Esophagus mucosa (tissue), 1 donor: ENCODE measurements at regions not wholly inside any gene's neighbourhood (a gene's known extent, or its start where the extent isn't known, plus 50 kb on each side); places are given as distances from the start of the nearest gene placed in this dataset.
A peak's percentile ranks its signal among the peaks of the same experiment; 100 is the strongest.

ENCODE experiments used
- ATAC-seq: fragments of 200-7000 bp; cut with Tn5 transposase; one replicate; pipeline ENCODE4 v1.9.1; 2020
- donor health status: DM: yes; HTN: yes; CAD: no.

DNA sequence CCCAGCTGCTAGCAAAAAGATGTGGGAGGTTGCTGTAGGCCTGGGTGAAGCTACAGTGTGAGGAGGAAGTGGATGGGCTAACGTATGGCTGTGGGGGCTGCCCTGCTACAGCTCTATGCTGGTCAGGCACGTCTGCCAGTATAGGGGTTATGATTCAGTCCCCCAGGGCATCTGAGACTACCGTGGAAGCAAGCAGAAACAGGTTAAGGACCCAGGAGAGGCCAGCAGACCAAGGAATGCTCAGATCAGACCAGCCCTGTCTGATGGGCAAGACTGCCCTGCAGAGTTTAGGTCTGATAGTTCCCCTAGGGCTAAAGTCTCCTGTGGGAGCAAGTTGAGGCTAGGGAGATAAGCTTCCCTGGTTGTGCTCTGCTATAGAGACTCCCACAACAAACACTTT lies 416.1 kb upstream of the CTNND2 start:
- ATAC-seq, result no peak

DNA sequence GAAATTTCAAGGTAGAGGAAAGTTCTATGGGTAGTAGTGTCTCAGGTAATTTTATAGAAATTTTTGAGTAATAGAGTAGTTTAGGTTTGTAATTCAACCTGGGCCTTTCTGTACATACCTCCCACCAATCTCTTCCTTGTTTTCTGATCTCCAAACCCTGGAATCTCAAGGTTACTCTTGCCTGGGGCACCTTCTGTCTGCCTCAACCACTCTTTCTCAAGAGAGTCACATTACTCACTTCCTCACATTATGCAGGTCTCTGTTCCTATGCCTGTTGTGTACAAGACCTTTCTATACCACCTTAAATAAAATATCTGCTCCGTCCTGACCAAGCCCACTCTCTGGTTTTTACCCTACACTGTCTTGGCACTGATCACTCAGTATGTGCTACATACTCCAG lies 412.6 kb upstream of the CTNND2 start:
- no peak for ATAC-seq

DNA sequence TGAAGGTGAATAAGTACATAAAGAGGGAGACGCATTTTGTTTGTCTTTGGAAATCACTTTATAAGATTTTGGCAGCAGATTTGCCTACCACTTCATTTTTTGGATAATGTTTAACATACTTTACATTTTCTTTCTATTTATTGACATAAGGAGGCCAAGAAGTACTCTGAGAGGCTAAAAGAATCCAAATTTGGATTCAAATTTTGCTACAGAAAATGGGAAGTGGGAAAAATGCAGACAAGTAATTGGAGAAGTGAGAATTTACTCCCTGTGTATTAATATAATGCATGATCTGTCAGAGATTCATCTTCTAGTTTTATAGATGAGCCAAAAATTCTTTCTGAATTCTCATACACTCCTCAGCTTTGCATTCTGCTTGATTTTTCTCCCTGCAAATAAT lies 411.2 kb upstream of the CTNND2 start:
- no peak for ATAC-seq

DNA sequence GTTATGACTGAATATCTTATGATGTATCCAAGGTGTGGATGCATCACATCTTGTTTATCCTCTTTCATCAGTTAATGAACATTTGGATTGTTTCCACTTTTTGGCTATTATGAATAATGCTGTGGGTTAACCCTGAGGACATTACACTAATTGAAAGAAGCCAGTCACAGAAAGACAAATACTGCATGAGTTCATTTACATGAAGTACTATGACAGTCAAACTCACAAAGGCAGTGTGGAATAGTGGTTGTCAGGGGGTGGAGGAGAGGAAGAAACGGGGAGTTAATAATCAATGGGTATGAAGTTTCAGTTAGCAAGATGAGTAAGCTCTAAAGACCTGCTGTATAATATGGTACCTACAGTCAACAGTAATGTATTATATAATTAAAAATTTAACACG lies 409.4 kb upstream of the CTNND2 start:
- ATAC-seq, result no peak

DNA sequence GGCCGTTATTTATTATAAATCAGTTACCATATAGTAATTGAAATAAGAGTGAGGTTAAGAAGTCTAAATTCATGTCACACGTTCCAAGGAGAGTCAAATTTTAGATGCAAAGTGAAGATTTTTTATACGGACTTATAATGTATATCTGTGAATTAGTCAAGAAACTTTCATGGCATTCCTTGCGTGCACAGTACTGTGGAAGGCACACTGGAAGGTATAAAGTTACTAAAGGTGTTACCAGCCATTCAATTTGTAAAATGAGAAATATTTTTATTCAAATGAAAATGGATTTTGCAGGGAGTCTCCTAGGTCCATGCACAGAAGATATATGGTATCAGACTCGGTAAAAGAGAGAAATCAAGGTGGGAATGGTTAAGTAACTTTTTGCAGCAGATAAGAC lies 408.1 kb upstream of the CTNND2 start:
- no peak for ATAC-seq

DNA sequence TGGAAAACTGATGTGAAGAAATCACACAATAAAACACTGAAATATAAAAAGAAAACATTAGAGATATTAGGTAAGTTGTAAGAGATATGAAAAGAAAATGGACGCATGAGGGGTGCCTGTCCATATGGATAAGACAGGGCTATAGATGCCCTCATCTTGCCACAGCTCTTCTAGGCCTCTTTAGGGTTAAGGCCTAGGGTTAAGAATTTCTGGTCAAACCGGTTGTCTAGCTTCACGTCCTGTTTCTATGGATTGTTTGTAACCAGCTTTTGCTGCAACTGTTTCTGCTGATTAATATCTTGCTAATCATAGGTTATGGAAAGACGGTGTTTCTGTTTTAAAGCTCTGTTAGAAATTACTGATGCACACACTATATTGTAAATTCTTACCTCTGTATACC lies 389.9 kb upstream of the CTNND2 start:
- no peak for ATAC-seq

DNA sequence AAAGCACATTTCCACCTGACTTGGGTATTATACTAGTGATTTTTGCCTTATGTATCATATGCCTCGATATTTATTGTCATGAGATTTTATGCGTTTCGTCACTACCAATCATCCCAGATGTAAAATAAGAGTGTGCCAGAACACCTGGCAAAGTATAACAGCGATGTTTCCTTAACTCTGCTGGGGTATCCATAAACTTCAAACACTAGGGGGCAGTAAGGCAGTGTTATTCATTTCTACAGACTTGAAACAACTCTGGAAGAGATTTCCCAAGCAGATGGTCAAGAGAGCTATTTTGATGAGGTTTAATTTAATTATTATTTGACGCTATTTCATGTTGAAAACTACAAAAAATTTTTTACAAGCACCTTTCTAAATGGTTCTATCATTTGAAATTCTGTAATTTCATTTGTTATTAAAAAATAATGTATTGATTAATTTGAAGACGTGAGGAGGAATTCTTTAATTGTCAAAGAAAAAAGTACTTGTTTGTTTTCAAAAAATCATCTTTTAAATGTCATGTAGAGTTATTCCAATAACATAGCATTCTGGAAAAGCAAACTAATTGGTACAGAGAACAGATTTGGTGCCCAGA lies 388.5 kb upstream of the CTNND2 start:
- no peak for ATAC-seq

DNA sequence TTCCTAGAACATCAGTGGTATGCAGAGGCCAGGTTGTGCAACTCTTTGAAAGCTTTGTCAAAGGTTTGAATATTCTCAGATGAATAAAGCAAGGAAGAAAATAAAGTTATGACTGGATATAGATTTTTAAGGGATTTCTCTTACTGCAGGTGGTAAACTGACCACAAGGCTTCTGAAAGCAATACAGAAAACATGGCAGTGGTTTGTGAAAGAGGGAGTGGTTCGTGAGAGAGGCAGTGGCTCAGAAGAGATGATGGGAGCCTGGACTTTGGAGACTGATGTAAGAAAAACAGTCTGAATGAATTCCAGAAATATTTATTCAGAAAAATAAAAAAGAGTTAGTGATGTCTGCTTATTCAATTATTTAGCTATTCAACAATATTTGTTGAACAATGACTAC lies 380.4 kb upstream of the CTNND2 start:
- ATAC-seq, result no peak

DNA sequence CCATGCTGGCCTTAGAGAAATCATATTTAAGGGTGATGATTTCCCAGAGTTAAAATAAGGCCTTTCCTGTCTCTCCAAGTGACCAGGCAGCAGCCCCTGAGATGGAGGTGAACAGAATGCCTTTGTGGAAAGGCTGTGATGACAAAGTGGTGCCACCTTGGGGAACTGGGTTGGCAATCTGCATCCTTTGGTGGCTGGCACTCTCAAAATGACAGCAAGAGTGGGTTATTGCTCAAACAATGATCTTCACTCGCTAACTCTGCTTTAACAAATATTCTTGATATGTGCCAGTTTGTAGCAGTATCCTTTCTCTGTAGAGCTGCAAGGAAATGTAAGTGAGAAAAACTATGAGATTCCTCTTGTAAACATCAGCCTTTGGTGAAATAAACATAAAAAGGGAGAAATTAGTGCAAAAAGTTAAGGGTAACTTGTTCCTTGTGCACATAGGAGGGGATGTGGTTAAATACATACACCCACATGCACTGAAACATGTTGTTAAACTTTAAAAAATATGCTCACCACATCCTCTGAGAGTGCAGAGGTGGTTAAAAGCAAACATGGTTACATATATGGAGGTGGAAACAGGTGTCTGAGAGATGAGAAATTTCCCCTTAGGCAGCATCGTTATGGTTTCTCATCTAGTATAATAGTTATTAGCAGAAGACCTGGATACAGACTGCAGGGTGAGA lies 373.4 kb upstream of the CTNND2 start:
- no peak for ATAC-seq

DNA sequence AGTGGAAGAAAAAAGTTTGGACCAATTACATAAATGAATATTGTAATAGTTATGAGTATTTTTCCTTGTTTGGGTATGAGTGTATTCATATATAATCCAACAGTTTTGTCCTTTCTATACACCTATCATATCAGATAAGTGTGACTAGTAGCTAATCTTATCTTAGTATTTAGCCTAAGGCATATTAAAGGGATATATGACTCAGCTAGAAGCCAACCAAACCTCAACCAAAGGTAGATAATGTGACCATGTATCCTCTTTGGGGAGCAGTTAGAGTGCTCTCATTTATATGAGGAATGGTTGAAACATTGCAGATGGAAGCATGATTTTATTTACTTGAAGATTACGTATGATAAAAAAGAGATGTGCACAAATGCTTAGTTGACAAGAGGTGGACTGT lies 370.0 kb upstream of the CTNND2 start:
- no peak for ATAC-seq

DNA sequence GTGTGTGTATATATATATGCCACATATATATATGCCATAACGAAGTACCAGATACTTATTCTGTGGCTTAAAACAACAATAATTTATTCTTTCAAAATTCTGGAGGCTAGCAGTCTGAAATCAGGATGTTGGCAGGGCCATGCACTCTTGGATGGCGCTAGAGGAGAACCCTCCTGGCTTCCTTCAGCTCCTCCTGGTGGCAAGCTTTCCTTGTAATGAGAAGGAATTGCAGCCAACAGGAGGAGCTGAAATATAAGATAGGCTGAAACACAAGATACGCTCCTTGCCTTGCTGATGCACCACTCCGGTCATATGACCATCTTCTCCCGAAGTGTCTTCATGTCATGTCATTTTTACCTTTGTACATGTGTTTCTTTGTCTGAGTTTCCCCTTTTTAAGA lies 368.1 kb upstream of the CTNND2 start:
- no peak for ATAC-seq

DNA sequence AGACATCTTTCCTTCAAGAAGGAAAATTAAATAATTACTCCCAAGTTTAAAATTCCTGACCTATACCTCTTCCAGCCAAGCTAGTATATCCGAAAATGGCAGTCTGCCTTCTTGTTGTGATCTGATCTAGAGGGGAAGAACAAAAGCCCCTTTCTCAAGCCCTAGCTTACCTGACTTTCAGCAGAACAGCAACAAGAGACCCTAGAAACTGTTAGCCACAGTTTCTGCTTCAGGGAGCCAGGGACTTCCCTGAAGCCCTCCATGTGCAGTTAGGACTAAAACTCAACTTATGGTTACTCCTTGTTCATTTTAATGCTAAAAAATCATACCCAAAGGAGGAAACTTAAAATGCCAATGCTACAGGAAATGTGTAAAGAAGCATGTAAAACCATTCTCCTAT lies 366.7 kb upstream of the CTNND2 start:
- ATAC-seq, result no peak

DNA sequence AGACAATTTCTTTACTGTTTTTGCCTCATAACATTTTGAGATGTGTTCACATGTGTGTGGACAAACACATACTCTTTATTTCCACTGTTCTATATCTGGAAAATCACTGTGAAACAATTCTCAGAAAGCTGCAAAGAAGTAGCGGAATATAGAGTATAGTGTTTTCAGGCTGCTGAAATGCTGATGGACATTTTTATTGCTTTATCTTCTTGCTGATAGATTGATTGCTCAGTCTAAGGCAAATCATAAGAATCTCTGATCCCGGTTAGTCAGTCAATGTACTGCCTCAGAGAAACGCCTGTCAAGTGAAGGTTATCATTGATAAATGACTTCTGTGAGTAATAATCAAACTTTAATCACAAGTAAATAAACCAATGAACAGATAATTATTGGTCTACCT lies 364.9 kb upstream of the CTNND2 start:
- ATAC-seq, result no peak

DNA sequence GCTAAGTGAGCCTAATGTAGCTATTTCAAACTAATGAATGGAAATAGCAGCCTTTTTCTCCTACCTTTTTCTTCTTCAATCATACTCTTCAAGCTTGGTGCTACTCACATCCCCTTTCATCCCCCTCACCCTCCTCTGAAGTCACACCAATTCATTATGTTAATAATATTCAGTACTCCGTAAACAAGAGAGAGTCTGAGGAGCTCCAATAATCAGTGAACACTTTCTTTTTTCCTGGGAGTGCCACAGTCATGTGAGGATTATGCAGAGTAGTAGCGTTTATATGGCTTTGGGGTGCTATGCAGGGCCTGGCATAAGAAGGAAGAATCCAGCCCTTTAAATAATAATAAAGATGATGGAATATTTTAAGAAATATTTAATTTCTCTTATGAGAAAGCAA lies 354.3 kb upstream of the CTNND2 start:
- no peak for ATAC-seq

DNA sequence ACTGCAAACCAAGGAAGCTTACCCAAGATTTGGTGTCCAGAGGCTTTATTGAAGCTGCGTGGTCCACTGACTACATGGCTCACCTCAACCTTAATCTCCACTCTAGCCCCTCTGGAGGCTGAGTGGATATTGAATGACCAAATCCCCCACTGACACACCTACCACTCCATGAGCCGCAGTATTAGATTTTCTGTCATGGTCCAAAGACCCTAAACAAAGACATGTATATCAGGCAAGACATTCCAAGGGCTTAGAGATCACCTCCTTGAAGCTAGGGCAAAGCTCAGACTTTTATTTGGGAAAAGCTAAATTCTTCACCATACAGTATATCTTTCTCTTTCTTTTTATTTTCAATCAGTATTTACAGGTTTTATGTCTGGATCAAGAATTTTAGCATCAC lies 346.2 kb upstream of the CTNND2 start:
- no peak for ATAC-seq

DNA sequence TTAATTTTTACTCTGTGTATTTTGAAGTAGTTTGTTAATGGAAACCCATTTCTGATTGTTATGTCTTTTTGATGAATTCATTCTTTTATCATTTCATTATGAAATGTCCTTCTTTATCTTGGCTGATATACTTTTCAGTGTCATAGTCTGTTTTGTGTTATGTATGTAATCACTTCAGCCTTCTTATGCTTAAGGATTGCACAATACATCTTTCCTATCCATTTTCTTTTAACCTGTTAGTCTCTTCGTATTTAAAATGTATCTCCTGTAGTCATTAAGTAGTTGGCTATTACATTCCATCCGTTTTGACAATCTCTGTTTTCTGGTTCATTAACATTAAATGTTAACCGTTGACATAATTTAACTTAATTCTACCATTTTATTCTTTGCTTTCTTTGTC lies 344.6 kb upstream of the CTNND2 start:
- ATAC-seq, result no peak

DNA sequence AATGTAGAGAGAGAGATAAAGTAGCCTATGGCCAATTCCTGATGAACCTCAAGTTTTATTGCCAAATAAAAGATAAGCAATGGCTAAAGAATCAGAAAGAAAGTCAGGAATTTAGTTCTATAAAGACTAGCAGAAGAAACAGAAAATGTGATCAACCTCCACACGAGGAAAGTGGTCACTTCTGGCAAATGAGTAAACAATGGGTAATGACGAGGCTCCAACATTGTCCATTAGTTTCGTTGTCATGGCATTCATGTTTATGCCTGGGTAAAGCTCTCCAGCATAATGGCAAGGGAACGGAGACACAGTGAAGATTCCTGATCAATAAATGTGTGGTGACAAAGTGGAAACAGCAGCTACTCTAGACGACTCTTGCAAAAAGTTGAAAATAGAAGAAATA lies 341.8 kb upstream of the CTNND2 start:
- no peak for ATAC-seq

DNA sequence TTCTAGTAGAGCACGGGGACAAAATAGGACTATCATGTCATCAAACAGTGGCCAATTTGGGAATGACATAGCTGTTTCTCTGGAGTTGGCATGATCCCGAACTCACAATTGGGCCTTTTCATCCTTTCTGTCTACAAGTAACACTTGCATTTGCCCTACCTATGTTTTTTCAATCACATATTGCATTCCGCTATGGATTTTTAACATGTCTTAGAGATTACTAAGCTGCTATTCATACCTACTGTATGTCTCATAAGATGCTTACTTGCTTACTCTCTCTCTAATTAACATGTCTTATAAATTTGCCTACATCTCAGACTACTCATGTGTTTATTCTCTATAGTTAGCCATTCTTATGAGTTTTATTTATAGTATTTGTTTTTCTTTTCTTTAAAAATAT lies 341.2 kb upstream of the CTNND2 start:
- no peak for ATAC-seq

DNA sequence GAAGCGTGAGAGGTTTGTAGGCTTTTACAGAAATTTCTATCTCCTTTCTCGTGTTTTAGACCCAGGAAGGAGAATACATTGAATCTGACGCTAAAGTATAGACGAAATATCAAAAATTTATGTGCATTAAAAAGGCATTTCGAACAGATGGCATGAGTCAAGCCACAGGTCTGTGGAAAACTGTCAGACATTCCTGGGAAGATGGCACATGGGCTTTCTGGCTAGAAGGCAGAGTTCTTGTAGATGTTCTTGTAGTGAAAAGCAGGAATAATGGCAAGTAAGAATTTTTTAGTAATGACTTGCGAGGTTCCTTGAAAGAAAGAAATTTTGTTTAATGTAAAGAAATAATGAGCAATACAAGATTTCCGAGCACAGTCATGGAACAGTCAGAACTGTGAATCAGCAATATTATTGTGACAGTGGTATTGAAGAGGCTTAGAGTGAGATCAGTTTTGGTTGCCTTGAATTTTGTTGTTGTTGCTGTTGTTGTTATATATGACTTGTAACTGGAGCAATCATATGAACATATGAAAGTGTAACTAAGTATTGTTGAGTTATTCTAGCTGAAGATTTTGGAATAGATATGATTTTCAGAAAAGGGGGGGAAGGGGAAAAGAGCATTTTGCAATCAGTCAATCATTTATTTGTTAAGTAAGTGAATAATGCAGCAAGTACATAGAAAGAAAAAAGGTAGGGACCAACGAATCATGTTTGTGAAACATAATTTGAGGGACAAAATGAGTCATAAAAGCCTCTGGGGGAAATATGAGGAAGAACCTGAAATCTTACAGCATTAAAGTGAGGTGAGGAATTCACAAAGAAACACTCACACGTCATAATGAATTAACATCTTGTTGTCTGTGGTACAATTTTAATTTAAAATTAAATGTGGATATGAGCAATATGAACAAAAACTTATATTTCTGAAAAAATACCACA lies 339.0 kb upstream of the CTNND2 start:
- ATAC-seq, result peak; percentile 60

DNA sequence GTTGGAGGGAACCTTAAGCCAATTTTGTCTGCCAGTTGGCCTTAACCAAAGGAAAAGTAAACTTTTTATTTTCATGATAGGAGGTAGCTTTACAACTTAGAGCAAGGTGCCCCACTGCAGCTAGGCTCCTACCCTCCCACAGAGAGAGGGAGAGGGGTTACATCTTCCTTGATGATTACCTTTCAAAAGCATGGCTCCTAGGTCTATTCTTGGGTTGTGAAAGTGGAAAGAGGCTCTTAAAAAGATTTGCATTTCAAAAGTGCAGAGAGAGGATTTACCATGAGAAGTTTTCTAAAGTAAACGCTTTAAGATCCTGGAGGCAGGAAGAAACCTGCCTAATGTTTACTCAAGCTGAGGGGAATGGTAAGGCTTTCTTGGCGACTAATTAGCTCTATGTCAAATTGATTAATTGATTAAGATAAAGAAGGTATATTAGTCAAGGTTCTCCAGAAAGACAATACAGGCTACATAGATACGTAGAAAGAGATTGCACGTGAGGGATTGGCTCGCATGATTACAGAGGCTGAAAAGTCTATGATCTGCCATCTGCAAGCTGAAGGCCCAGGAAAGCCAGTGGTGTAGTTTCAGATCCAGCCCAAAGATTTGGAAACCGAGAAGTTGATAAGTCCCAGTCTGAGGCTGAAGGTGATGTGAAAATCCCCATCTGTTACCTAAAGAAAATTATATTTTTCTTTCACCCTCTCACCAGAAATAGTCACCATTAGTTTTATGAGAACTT lies 333.8 kb upstream of the CTNND2 start:
- peak; percentile 38 for ATAC-seq

DNA sequence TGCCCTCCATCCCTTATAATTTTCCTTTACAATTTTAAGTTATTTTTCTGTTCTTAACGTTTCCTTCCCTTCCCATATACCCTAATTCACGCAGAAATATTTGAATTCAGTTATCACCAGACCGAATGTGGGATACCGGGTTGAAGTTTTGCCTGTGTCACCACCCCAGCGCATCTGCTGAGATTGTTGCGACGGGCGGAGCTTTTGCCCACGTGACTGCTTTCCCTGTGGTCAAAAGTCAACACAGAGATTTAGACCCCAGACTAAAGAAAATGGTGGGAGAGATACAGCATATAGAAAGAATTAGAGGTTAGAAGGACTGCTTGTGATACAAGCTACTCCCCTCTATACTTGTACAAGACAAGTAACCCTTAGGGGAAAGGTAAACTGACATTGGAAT lies 326.4 kb upstream of the CTNND2 start:
- ATAC-seq, result no peak

DNA sequence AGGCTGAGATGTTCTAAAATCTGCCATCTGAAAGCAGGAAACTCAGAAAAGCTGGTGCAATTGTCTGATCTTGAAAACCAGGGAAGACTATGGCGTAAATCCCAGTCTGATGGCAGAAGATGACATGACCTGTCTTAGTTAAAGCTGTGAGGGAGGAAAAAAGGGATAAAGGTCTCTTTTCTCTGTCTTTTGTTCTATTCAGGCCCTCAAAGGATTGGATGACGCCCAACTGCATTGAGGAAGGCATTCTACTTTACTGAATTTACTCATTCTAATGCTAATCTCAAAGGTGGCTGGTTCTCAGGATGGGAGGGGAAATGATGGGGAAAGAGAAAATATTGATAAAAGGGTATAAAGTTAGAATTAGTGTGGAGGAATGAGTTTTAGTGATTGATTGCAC lies 312.8 kb upstream of the CTNND2 start:
- ATAC-seq, result no peak
